Liver (tissue), 8 donors: ENCODE measurements at regions not wholly inside any gene's neighbourhood (a gene's known extent, or its start where the extent isn't known, plus 50 kb on each side); places are given as distances from the start of the nearest gene placed in this dataset.

Source experiments
- DNase-seq: peaks from one replicate; pipeline ENCODE4 v3.0.0-alpha.2; 2017; ENCODE audit warnings: low spot score
- H3K27ac ChIP-seq, 2 donors: one replicate each; pipeline ENCODE4 v1.7.0; 2013; ENCODE audit warnings: inconsistent platforms in 2 of 2, low read length in 2 of 2, control low read depth in 1 of 2, low read depth in 1 of 2, mild to moderate bottlenecking in 1 of 2
- H3K27me3 ChIP-seq, 4 donors: one replicate each; pipeline versions ENCODE4 v1.6.1 to v1.7.0; 2013; ENCODE audit warnings: low read length in 3 of 4, inconsistent platforms in 1 of 4, mild to moderate bottlenecking in 1 of 4, moderate library complexity in 1 of 4; ENCODE audit not compliant: control insufficient read depth in 4 of 4, insufficient read depth in 4 of 4
- H3K36me3 ChIP-seq, 4 donors: one replicate each; pipeline versions ENCODE4 v1.6.1 to v1.7.0; 2013; ENCODE audit warnings: low read length in 3 of 4, mild to moderate bottlenecking in 3 of 4, low read depth in 1 of 4, moderate library complexity in 1 of 4; ENCODE audit not compliant: control insufficient read depth in 4 of 4, insufficient read depth in 3 of 4
- H3K4me1 ChIP-seq, 4 donors: one replicate each; pipeline versions ENCODE4 v1.6.1 to v1.7.0; 2013; ENCODE audit warnings: low read length in 3 of 4, mild to moderate bottlenecking in 3 of 4, moderate library complexity in 1 of 4; ENCODE audit not compliant: control insufficient read depth in 4 of 4, insufficient read depth in 4 of 4
- H3K4me3 ChIP-seq, 3 donors: one replicate each; pipeline versions ENCODE4 v1.6.1 to v1.7.0; 2013; ENCODE audit warnings: low read length in 3 of 3, control low read depth in 1 of 3, low read depth in 1 of 3, mild to moderate bottlenecking in 1 of 3
- H3K9ac ChIP-seq, 2 donors: one replicate each; pipeline ENCODE4 v1.7.0; 2013; ENCODE audit warnings: low read length in 2 of 2, mild to moderate bottlenecking in 2 of 2, moderate library complexity in 2 of 2, control low read depth in 1 of 2, low read depth in 1 of 2
- H3K9me3 ChIP-seq, 4 donors: one replicate each; pipeline versions ENCODE4 v1.6.1 to v1.7.0; 2013; ENCODE audit warnings: low read length in 3 of 4; ENCODE audit not compliant: control insufficient read depth in 4 of 4
- ATF3 ChIP-seq: IDR thresholded peaks from 2 replicates; pipeline ENCODE4 v1.6.1; 2016; ENCODE audit warnings: antibody characterized with exemption
- CTCF ChIP-seq: fragments of 150-350 bp; IDR thresholded peaks from 2 replicates; pipeline ENCODE4 v1.5.1; 2017; ENCODE audit warnings: improper control_type of control experiment, low read depth, low read length; ENCODE audit not compliant: missing input control
- EGR1 ChIP-seq, 2 donors: IDR thresholded peaks; 2 replicates each; pipeline ENCODE4 v1.6.1; 2016 to 2018; ENCODE audit warnings: antibody characterized with exemption in 2 of 2, low read depth in 2 of 2
- FOXA1 ChIP-seq: IDR thresholded peaks from 2 replicates; pipeline ENCODE4 v1.6.1; 2016; ENCODE audit warnings: antibody characterized with exemption
- FOXA2 ChIP-seq: IDR thresholded peaks from 2 replicates; pipeline ENCODE4 v1.6.1; 2016; ENCODE audit warnings: antibody characterized with exemption
- GABPA ChIP-seq, 2 donors: IDR thresholded peaks in 1 of 2; conservative IDR thresholded peaks in 1 of 2; 2 replicates each; pipeline ENCODE4 v1.6.1; 2016; ENCODE audit warnings: antibody characterized with exemption in 2 of 2, mild to moderate bottlenecking in 1 of 2, moderate library complexity in 1 of 2
- HNF4A ChIP-seq, 2 donors: conservative IDR thresholded peaks; 2 replicates each; pipeline ENCODE4 v1.6.1; 2016; ENCODE audit warnings: antibody characterized with exemption in 2 of 2, mild to moderate bottlenecking in 2 of 2
- HNF4G ChIP-seq: IDR thresholded peaks from 2 replicates; pipeline ENCODE4 v1.6.1; 2016; ENCODE audit warnings: antibody characterized with exemption
- JUND ChIP-seq, 2 donors: IDR thresholded peaks; 2 replicates each; pipeline ENCODE4 v1.6.1; 2016; ENCODE audit warnings: antibody characterized with exemption in 2 of 2
- MAX ChIP-seq: IDR thresholded peaks from 2 replicates; pipeline ENCODE4 v1.6.1; 2016; ENCODE audit warnings: antibody characterized with exemption
- NR2F2 ChIP-seq: IDR thresholded peaks from 2 replicates; pipeline ENCODE4 v1.6.1; 2016; ENCODE audit warnings: antibody characterized with exemption
- RAD21 ChIP-seq, 2 donors: IDR thresholded peaks; 2 replicates each; pipeline ENCODE4 v1.6.1; 2016; ENCODE audit warnings: antibody characterized with exemption in 2 of 2, mild to moderate bottlenecking in 2 of 2
- REST ChIP-seq: IDR thresholded peaks from 2 replicates; pipeline ENCODE4 v1.6.1; 2016; ENCODE audit warnings: antibody characterized with exemption, mild to moderate bottlenecking
- RXRA ChIP-seq, 2 donors: IDR thresholded peaks; 2 replicates each; pipeline ENCODE4 v1.6.1; 2017 to 2018; ENCODE audit warnings: antibody characterized with exemption in 2 of 2, mild to moderate bottlenecking in 1 of 2
- SP1 ChIP-seq: IDR thresholded peaks from 2 replicates; pipeline ENCODE4 v1.6.1; 2018; ENCODE audit warnings: antibody characterized with exemption, mild to moderate bottlenecking
- TAF1 ChIP-seq: conservative IDR thresholded peaks from 2 replicates; pipeline ENCODE4 v1.6.1; 2016; ENCODE audit warnings: antibody characterized with exemption, mild to moderate bottlenecking
- ZBTB33 ChIP-seq: IDR thresholded peaks from 2 replicates; pipeline ENCODE4 v1.6.1; 2016; ENCODE audit warnings: antibody characterized with exemption
- WGBS: extraction: QIAGEN DNeasy Blood & Tissue Kit; methylation state at CpG from one replicate; pipeline ENCODE4 v1.1.7; 2013; 5-methylcytosine and 5-hydroxymethylcytosine counted together
- donor health status: healthy.
- donor health status: healthy.
- donor health status: healthy.
- donor health status: healthy.
- donor health status: healthy.

GRCh38 chr10:56606202-56606601, 245.1 kb upstream of the ZWINT start (continued):
- TF ChIP-seq ZBTB33 (no peak), NR2F2 (no peak), JUND (IDR thresholded peaks at IDR 0.05) (no peak), ATF3 (no peak)

- Histone ChIP-seq H3K9ac (no peak overlapping the region), H3K27ac (no peak overlapping the region), H3K27me3 (peaks cover 0 to 2% (median 0%) of the 10 kb centered on the region in 4 donors), H3K4me1 (no peaks in the 10 kb centered on the region), H3K36me3 (no peaks in the 10 kb centered on the region), H3K9me3 (no peaks in the 10 kb centered on the region), H3K4me3 (no peak overlapping the region)
- DNase-seq, result no peak
- TF ChIP-seq CTCF, result no peak
- no peak for TF ChIP-seq RXRA (IDR thresholded peaks at IDR 0.05)
- no peak for TF ChIP-seq TAF1
- TF ChIP-seq HNF4A (conservative IDR thresholded peaks at IDR 0.05), result no peak
- TF ChIP-seq EGR1 (IDR thresholded peaks at IDR 0.05; ENCODE audit: low read depth in 2 of 2), result no peak
- no peak for TF ChIP-seq FOXA2
- TF ChIP-seq MAX, result no peak
- no peak for TF ChIP-seq RAD21 (IDR thresholded peaks at IDR 0.05)
- no peak for TF ChIP-seq HNF4G
- TF ChIP-seq FOXA1, result no peak
- TF ChIP-seq GABPA (IDR thresholded peaks at IDR 0.05 in 1 of 2, conservative IDR thresholded peaks at IDR 0.05 in 1 of 2), result no peak
- TF ChIP-seq ATF3, result no peak
- TF ChIP-seq JUND (IDR thresholded peaks at IDR 0.05), result no peak
- no peak for TF ChIP-seq ZBTB33
- TF ChIP-seq SP1, result no peak
- TF ChIP-seq REST, result no peak
- no peak for TF ChIP-seq NR2F2
- WGBS, result 16% methylated on average over 8 of the region's 8 CpGs
These were observed 244.0 kb upstream of the ZWINT start for GRCh38 chr10:56605051-56605450.
